ENCODE measurements at regions not wholly inside any gene's neighbourhood (a gene's known extent, or its start where the extent isn't known, plus 50 kb on each side); places are given as distances from the start of the nearest gene placed in this dataset.

- TF ChIP-seq CTCF (IDR thresholded peaks at IDR 0.05) (no peak), RAD21 (IDR thresholded peaks at IDR 0.05; ENCODE audit: low read length) (no peak), USF1 (IDR thresholded peaks at IDR 0.05; ENCODE audit: borderline replicate concordance, low read depth) (no peak), GABPA (IDR thresholded peaks at IDR 0.05; ENCODE audit: low read depth) (no peak), EZH2phosphoT487 (IDR thresholded peaks at IDR 0.05; ENCODE audit: borderline replicate concordance, low read depth) (no peak), SIN3A (IDR thresholded peaks at IDR 0.05; ENCODE audit: borderline replicate concordance, low read depth, low read length) (no peak), NRF1 (IDR thresholded peaks at IDR 0.05; ENCODE audit: low read depth, low read length) (no peak), FOXM1 (IDR thresholded peaks at IDR 0.05; ENCODE audit: low read depth) (no peak), MAX (IDR thresholded peaks at IDR 0.05; ENCODE audit: low read depth) (no peak), POLR2AphosphoS5 (IDR thresholded peaks at IDR 0.05; ENCODE audit: low read depth, low read length) (no peak), USF2 (IDR thresholded peaks at IDR 0.05; ENCODE audit: borderline replicate concordance, low read depth, low read length) (no peak), MEF2A (IDR thresholded peaks at IDR 0.05; ENCODE audit: borderline replicate concordance, low read depth) (no peak)
Observed at GRCh38 chr9:97179616-97180015, 127.8 kb upstream of the CCDC180 start.

Measured in SK-N-SH (cell line).